ENCODE measurements at regions not wholly inside any gene's neighbourhood (a gene's known extent, or its start where the extent isn't known, plus 50 kb on each side); places are given as distances from the start of the nearest gene placed in this dataset.
"Not testable (repeated sequence)": the region's sequence is repeated elsewhere in the genome, so short reads cannot be mapped to it uniquely, and the experiment has no call there.

- DNase-seq: no peak
Observed at GRCh38 chr3:18119866-18120265, 305.3 kb downstream of the SATB1 start.

GRCh38 chr3:18114894-18115293 lies 310.2 kb downstream of the SATB1 start:
- DNase-seq: no peak

- no peak for DNase-seq
Observed at GRCh38 chr3:18113417-18113816, 311.7 kb downstream of the SATB1 start.

- no peak for DNase-seq
Observed at GRCh38 chr3:18112674-18113375, 312.3 kb downstream of the SATB1 start.

- DNase-seq: no peak
Observed at GRCh38 chr3:18111796-18112232, 313.3 kb downstream of the SATB1 start.

- no peak for DNase-seq
Observed at GRCh38 chr3:18103591-18103990, 321.5 kb downstream of the SATB1 start.

- no peak for DNase-seq
Observed at GRCh38 chr3:18100121-18100520, 325.0 kb downstream of the SATB1 start.

- DNase-seq: no peak
Observed at GRCh38 chr3:18099611-18100010, 325.5 kb downstream of the SATB1 start.

- no peak for DNase-seq
Observed at GRCh38 chr3:18098960-18099587, 326.1 kb downstream of the SATB1 start.

GRCh38 chr3:18097989-18098388 lies 327.1 kb downstream of the SATB1 start:
- no peak for DNase-seq

GRCh38 chr3:18097473-18097872 lies 327.7 kb downstream of the SATB1 start:
- no peak for DNase-seq

GRCh38 chr3:18092726-18093125 lies 332.4 kb downstream of the SATB1 start:
- no peak for DNase-seq

GRCh38 chr3:18090377-18090776 lies 334.8 kb downstream of the SATB1 start:
- DNase-seq: no peak

- DNase-seq: no peak
Observed at GRCh38 chr3:18087988-18088387, 337.2 kb downstream of the SATB1 start.

- no peak for DNase-seq
Observed at GRCh38 chr3:18086760-18087159, 338.4 kb downstream of the SATB1 start.

GRCh38 chr3:18086078-18086477 lies 339.1 kb downstream of the SATB1 start:
- no peak for DNase-seq

- no peak for DNase-seq
Observed at GRCh38 chr3:18085429-18085828, 339.7 kb downstream of the SATB1 start.

- not testable (repeated sequence) for DNase-seq
Observed at GRCh38 chr3:18083273-18083590, 340.8 kb upstream of the TBC1D5 start.

- DNase-seq: no peak
Observed at GRCh38 chr3:18082551-18083272, 340.3 kb upstream of the TBC1D5 start.

GRCh38 chr3:18080198-18080689 lies 337.8 kb upstream of the TBC1D5 start:
- no peak for DNase-seq

- DNase-seq: no peak
Observed at GRCh38 chr3:18079739-18080138, 337.3 kb upstream of the TBC1D5 start.

GRCh38 chr3:18079062-18079461 lies 336.6 kb upstream of the TBC1D5 start:
- DNase-seq: no peak

GRCh38 chr3:18077128-18077840 lies 334.9 kb upstream of the TBC1D5 start:
- DNase-seq: no peak
